RCC 7860 (cell line): ENCODE measurements at regions not wholly inside any gene's neighbourhood (a gene's known extent, or its start where the extent isn't known, plus 50 kb on each side); places are given as distances from the start of the nearest gene placed in this dataset.

Source experiments
- DNase-seq: peaks from one replicate; pipeline ENCODE4 v3.0.0-alpha.2; 2015; ENCODE audit warnings: low spot score
- FAIRE-seq: peaks from 2 replicates; lab custom pipeline; 2012; peaks lifted over from hg19 to GRCh38; lab: Jason Lieb, UNC

DNA sequence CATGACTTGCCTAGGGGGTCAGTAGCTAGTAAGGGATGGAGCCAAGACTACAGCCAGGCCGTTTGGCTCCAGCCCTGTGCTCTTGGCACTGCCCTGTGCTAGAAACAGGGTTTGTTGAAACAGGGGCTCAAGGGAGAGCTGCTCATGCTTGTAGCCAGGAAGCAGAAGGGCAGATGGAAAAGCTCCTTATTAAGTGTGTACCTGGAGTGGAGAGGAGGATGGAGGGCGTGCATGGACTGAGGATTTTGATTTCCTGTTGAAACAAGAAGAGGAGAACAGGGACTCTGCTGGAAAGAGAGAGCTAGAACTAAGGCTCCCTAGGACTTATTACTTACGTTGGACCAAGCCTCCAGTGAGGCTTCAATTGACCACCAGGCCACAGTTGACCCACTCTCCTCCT is 363.0 kb downstream of the MID1IP1 start:
- no peak for DNase-seq
- FAIRE-seq: no peak

DNA sequence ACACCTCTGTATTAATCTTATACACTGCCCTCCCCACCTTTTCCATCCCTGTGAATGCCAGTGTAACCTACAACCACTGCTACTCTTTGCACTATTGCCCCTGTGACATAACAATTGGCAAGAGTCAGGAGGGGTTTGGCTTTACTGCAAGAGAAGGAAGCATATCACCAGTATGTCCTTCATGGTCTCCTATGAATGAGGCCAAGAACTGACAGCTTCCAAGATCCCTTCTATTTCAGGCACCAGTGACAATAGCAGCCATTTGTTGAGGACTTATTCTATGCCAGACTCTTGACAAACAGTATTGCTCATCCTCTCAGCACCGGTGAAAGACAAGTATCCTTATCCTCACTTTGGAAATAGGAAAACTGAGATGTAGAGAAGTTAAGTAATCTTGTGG is 363.9 kb downstream of the MID1IP1 start:
- DNase-seq: no peak
- FAIRE-seq: no peak

GRCh38 chrX:39165773-39166172 is 364.5 kb downstream of the MID1IP1 start:
- no peak for DNase-seq
- no peak for FAIRE-seq

- FAIRE-seq: peak; percentile 77
- DNase-seq: peak; percentile 44
Measured at GRCh38 chrX:39167791-39168190, 366.5 kb downstream of the MID1IP1 start.

- FAIRE-seq: no peak
- DNase-seq: no peak
Measured at GRCh38 chrX:39168609-39169008, 367.4 kb downstream of the MID1IP1 start.

- FAIRE-seq: no peak
- DNase-seq: no peak
Measured at GRCh38 chrX:39169976-39170375, 368.7 kb downstream of the MID1IP1 start.

DNA sequence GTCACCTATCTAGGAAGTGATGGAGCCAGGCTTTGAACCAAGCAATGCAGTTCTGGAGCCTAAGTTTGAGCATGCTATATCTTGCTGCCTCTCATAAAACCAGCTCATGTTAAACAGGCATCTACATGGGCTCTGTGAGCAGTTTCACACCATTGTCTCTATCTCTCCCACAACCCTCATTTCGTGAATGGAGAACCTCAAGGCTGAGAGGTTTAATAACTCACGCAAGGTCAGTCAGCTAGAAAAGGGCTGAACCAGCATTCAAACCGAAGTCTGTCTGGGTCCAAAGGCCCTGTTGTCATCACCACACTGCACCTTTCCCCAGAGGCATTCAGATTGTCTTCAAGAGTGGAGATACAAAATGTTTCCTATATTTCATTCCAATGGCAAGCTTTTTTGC is 369.2 kb downstream of the MID1IP1 start:
- no peak for DNase-seq
- FAIRE-seq: no peak

DNA sequence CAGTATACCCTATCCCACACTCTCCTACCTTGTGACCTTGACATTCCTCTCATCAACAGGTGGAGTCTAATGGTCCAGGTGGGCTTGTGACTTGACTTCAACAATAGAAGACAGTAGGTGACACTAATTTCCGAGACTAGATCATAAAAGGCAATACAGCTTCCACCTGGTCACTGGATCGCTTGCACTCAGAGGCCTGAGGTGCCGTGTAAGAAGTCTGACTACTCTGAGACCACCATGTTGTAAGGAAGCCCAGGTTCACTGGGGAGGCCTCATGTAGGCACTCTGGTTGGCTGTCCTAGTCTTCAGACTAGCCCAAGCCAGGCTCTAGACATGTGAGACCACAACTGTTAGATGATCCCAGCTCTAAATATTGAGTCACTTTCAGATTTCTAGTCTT is 370.4 kb downstream of the MID1IP1 start:
- no peak for FAIRE-seq
- DNase-seq: no peak

DNA sequence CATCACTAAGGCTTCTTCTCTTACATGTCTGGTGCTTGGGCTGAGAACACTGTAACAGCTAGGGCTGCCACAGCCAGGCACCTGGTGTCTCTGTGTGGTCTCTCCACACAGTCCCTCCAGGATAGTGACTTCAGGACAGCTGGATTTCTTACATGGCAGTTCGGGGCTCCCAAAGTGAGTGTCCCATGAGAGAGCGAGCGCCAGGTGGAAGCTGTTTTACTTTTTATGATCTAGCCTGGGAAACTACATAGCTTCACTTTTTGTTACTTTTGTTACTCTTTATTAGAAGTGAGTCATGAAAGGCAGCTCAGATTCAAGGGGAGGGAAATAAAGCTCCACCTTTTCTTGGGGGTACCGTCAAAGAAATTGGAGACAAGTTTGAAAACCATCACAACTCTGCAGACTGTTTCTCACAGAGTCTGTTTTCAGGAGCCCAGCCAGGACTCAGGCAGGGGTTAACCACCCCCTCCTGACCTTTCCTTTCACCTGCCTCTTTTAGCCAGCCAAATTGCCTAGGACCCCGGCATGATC is 373.0 kb downstream of the MID1IP1 start:
- FAIRE-seq (no peak), DNase-seq (no peak)

- FAIRE-seq (no peak), DNase-seq (no peak)
Measured at GRCh38 chrX:39174772-39175417, 373.6 kb downstream of the MID1IP1 start.

GRCh38 chrX:39175418-39176057 is 374.3 kb downstream of the MID1IP1 start:
- DNase-seq: no peak
- no peak for FAIRE-seq

DNA sequence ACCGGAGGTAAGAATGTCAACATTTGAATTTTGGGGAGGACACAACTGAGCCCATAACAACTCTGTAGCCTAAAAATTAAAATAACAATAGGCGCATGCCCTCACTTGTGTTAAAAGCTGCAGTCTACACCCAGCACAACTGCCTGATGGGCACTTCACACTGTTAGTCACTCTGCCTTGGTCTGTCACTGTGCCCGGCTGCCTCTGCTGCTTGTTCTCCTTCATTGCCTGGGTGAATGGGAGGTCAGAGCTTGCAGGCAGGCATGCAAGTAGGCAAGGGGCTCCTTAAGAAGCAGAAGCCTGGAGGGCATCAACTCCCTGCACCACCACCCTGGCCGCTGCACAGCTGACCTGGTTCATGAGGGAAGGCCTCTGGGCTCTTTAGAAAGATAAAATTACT is 374.8 kb downstream of the MID1IP1 start:
- DNase-seq (no peak), FAIRE-seq (no peak)

DNA sequence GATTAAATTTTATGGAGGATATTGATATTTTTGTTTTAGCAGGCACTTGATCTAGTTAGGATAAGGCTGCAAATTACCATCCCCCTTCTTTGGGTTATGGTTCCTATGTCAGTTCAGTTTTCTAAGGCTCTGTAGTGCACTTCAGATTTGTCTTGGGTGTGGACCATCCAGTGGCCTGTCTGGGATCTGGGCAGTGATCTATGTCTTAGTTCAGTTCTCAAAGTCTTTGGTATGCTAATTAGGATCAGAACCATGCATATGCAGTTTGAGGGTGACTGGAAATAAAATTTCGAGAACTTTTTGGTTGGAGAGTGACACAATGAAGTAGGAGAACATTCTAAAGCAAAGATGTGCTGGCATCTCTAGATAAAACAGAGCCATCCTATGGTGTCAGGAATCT is 388.2 kb downstream of the MID1IP1 start:
- FAIRE-seq (no peak), DNase-seq (no peak)

DNA sequence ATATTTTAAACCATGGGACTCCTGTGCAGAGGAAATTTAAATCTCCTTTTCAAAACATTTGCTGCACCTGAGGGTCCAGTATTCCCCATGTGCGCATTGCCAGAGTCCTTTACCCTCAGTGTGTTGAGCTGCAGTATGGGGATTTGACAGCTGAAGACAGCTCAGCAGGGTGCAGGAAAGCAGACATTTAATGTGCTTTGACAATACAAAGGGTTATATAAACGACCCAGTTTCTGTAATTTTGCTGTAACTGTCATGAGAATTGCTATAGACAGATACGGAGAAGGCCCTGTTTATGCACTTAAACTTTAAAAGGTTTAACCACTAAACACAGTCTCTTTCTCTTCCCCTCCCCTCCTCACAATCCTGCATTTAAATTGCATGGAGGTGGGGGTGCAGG is 393.4 kb downstream of the MID1IP1 start:
- DNase-seq (no peak), FAIRE-seq (no peak)

DNA sequence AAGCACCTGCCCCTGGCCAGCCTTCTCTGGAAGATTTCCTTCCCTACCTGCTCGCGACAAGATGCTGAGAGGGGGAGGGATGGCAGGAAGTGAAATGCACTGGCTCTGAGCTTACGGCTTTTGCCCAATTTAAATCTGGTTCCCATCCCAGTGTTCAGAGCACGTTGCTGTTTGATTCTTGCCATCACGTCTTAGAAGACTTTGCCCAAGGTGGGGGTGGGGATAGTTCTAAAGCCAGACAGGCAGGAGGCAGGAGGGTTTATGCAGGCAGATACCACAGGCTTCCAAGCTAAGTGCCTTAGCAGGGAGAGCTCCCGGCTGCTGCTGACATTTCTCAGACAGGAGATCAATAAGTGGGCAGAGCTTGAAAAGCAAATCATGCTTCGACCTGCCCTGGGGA is 393.9 kb downstream of the MID1IP1 start:
- FAIRE-seq (no peak), DNase-seq (no peak)

GRCh38 chrX:39196192-39197102 is 395.2 kb downstream of the MID1IP1 start:
- DNase-seq: peak; percentile 76
- peak; percentile 96 for FAIRE-seq

DNA sequence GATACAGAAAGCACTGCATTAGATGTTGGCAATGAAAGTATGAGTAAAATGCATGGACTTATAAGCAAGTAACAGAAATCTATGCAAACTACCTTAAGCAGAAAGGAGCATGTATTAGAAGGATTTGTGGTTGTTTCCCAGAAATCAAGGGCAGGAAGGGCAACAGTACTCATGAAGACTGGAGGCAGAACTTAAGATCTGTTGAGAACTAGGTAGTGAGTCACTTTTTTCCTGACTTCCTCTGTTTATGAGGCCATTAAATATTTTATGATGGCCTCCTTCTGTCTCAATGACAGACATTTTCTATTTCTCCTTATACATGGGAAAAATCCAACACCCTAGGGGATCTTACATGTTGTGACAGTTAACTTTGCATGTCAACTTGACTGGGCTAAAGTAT is 398.2 kb downstream of the MID1IP1 start:
- DNase-seq: peak; percentile 6
- peak; percentile 65 for FAIRE-seq

- peak; percentile 95 for FAIRE-seq
- peak; percentile 63 for DNase-seq
Measured at GRCh38 chrX:39201305-39201990, 400.2 kb downstream of the MID1IP1 start.

- FAIRE-seq: no peak
- no peak for DNase-seq
Measured at GRCh38 chrX:39202641-39203040, 401.4 kb downstream of the MID1IP1 start.

- FAIRE-seq: no peak
- no peak for DNase-seq
Measured at GRCh38 chrX:39203427-39203826, 402.2 kb downstream of the MID1IP1 start.

DNA sequence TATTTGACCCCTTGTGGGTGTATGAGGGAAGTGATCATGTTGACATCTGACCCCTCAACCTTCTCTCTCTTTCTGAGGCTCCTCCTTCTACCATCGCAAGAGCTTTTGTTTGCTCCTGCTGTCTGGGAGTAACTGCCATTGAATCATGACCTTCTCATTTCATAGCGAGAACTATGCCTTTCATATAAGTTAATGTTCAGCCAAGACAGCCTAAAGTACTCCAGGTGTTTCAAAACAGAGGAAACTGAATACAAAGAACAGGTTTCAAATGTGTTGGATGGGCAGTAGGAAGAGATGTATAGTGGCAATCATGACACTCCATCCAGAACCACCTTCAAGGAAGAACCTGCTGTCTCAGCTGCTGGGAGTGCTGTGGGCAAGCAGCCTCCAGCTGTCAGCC is 403.1 kb downstream of the MID1IP1 start:
- FAIRE-seq (no peak), DNase-seq (no peak)
